Mesothelial cell of epicardium (in vitro differentiated cells): ENCODE measurements at regions not wholly inside any gene's neighbourhood (a gene's known extent, or its start where the extent isn't known, plus 50 kb on each side); places are given as distances from the start of the nearest gene placed in this dataset.

Experiments used
- DNase-seq, 2 experiments: peaks; one replicate each; pipeline ENCODE4 v3.0.0; 2021; ENCODE audit warnings: low spot score in 2 of 2; ENCODE audit not compliant: unreplicated experiment in 2 of 2
- H3K27ac Mint-ChIP-seq: 2 replicates; pipeline ENCODE4 v1.8.0; 2021; ENCODE audit warnings: mixed read lengths
- H3K27me3 Mint-ChIP-seq: 2 replicates; pipeline ENCODE4 v1.8.0; 2021; ENCODE audit warnings: low read depth, mixed read lengths
- H3K36me3 Mint-ChIP-seq: 2 replicates; pipeline ENCODE4 v1.8.0; 2021; ENCODE audit warnings: mixed read lengths
- H3K4me1 Mint-ChIP-seq: 2 replicates; pipeline ENCODE4 v1.8.0; 2021; ENCODE audit warnings: mixed read lengths
- H3K4me3 Mint-ChIP-seq: 2 replicates; pipeline ENCODE4 v1.8.0; 2021; ENCODE audit warnings: mild to moderate bottlenecking, moderate library complexity, mixed read lengths
- H3K9me3 Mint-ChIP-seq: 2 replicates; pipeline ENCODE4 v1.8.0; 2021; ENCODE audit warnings: mixed read lengths
- CTCF ChIP-seq: fragments of 200-600 bp; sonication (generic); IDR thresholded peaks from one replicate; pipeline ENCODE4 v1.5.0; 2021; ENCODE audit warnings: antibody characterized with exemption; ENCODE audit not compliant: unreplicated experiment

DNA sequence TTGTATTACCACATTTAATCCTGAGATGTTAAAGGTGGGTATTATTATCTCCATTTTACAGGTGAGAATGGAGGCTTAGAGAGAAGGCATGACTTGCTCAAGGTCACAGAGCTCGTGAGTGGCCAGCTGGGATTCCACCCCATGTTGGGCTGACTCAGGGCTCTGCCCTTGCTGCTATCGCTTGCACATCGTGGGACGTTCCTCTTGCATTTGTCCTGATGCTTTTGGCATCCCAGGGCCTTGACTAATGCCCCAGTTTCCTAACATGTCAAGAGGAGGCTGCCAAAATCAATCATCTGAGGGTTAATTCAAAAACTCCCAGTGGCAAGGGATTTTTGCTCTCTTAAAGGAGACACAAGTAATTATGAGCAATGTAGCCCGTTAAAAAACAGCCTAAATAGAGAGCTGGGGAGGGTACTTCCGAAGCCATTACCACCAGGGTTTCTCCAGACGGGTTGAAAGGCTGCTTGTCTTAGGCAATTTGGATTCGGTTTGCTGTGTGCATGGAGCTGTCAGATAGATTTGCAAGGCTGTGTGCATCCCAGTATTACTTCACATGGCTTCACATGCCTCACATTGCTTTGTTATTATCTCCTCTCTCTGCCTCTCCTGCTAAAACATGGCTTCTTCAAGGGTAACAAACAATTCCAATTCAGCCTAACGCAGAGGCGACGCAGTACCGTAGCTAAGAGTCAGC is 347.4 kb downstream of the DRD1 start:
- Mint-ChIP-seq H3K27ac (no peak overlapping the region), H3K4me1 (peaks cover 23% of the 10 kb centered on the region)

GRCh38 chr5:175094461-175094860 is 349.5 kb downstream of the DRD1 start:
- no peak overlapping the region for H3K27ac Mint-ChIP-seq
- peaks cover 10% of the 10 kb centered on the region for H3K9me3 Mint-ChIP-seq
- H3K4me3 Mint-ChIP-seq, result no peak overlapping the region
- peaks cover 14% of the 10 kb centered on the region for H3K27me3 Mint-ChIP-seq
- peaks cover 23% of the 10 kb centered on the region for H3K4me1 Mint-ChIP-seq
- TF ChIP-seq CTCF, result no peak
- no peaks in the 10 kb centered on the region for H3K36me3 Mint-ChIP-seq
- DNase-seq, result no peak

More for the DNA sequence above, 347.4 kb downstream of the DRD1 start:
- Mint-ChIP-seq H3K36me3 (no peaks in the 10 kb centered on the region), H3K4me3 (no peak overlapping the region), H3K9me3 (peaks cover 10% of the 10 kb centered on the region), H3K27me3 (peaks cover 6% of the 10 kb centered on the region)
- TF ChIP-seq CTCF, result no peak
- no peak for DNase-seq

GRCh38 chr5:175092691-175093090 is 351.3 kb downstream of the DRD1 start:
- no peaks in the 10 kb centered on the region for H3K36me3 Mint-ChIP-seq

DNA sequence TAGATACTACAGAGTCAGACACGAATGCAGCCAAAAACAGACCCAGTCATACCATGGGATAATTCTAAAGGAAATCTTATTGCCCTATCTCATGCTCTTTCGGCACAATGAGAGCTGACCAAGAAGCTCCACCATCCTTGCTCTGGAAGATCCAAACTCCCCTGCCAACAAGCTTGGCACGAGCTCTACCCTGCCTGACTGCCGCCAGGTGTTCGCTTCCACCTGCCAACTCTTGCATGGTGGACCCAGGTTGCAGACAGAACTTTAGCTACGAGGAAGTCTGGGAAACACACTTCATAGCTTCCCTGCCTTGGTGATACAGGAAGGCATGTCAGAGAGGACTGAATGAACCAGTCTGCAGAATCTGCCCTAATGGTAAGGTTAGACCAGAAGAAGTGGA is 355.0 kb downstream of the DRD1 start:
- no peak for TF ChIP-seq CTCF
- peaks cover 6% of the 10 kb centered on the region for H3K4me1 Mint-ChIP-seq
- peaks cover 26% of the 10 kb centered on the region for H3K27me3 Mint-ChIP-seq
- DNase-seq, result no peak
- H3K36me3 Mint-ChIP-seq, result no peaks in the 10 kb centered on the region
- H3K4me3 Mint-ChIP-seq, result no peak overlapping the region
- no peaks in the 10 kb centered on the region for H3K9me3 Mint-ChIP-seq
- no peak overlapping the region for H3K27ac Mint-ChIP-seq

More at GRCh38 chr5:175092691-175093090, 351.3 kb downstream of the DRD1 start:
- DNase-seq, result no peak
- no peak for TF ChIP-seq CTCF
- Mint-ChIP-seq H3K9me3 (peaks cover 10% of the 10 kb centered on the region), H3K27me3 (peaks cover 17% of the 10 kb centered on the region), H3K4me1 (peaks cover 15% of the 10 kb centered on the region), H3K4me3 (no peak overlapping the region), H3K27ac (no peak overlapping the region)

GRCh38 chr5:175082866-175083590 is 358.6 kb downstream of the MSX2 start:
- no peak for DNase-seq
- Mint-ChIP-seq H3K9me3 (no peaks in the 10 kb centered on the region), H3K27me3 (peaks cover 22% of the 10 kb centered on the region), H3K4me1 (no peaks in the 10 kb centered on the region), H3K27ac (no peak overlapping the region), H3K36me3 (no peaks in the 10 kb centered on the region), H3K4me3 (no peak overlapping the region)
- no peak for TF ChIP-seq CTCF
